Ishikawa (cell line): ENCODE measurements at regions not wholly inside any gene's neighbourhood (a gene's known extent, or its start where the extent isn't known, plus 50 kb on each side); places are given as distances from the start of the nearest gene placed in this dataset.

Experiments
- CEBPB ChIP-seq: IDR thresholded peaks from 2 replicates; pipeline ENCODE4 v1.6.1; 2012
- CREB1 ChIP-seq: IDR thresholded peaks from 2 replicates; pipeline ENCODE4 v1.6.1; 2012; ENCODE audit warnings: low read depth
- EP300 ChIP-seq: IDR thresholded peaks from 2 replicates; pipeline ENCODE4 v1.6.1; 2012; ENCODE audit warnings: borderline replicate concordance
- MAX ChIP-seq: IDR thresholded peaks from 2 replicates; pipeline ENCODE4 v1.6.1; 2012
- NFIC ChIP-seq: IDR thresholded peaks from 2 replicates; pipeline ENCODE4 v1.6.1; 2012
- RAD21 ChIP-seq: IDR thresholded peaks from 2 replicates; pipeline ENCODE4 v1.6.1; 2012; ENCODE audit warnings: low read depth
- REST ChIP-seq: IDR thresholded peaks from 2 replicates; pipeline ENCODE4 v1.6.1; 2012; ENCODE audit warnings: low read depth, mild to moderate bottlenecking
- TAF1 ChIP-seq: IDR thresholded peaks from 2 replicates; pipeline ENCODE4 v1.6.1; 2012; ENCODE audit warnings: low read depth, mild to moderate bottlenecking
- USF1 ChIP-seq: IDR thresholded peaks from 2 replicates; pipeline ENCODE4 v1.6.1; 2012

GRCh38 chr2:2688254-2688653 is 357.2 kb upstream of the MYT1L start:
- TF ChIP-seq REST (no peak), RAD21 (no peak), EP300 (no peak), USF1 (no peak), CEBPB (no peak), MAX (no peak), TAF1 (no peak), NFIC (no peak), CREB1 (no peak)
